Neural cell (in vitro differentiated cells): ENCODE measurements at regions not wholly inside any gene's neighbourhood (a gene's known extent, or its start where the extent isn't known, plus 50 kb on each side); places are given as distances from the start of the nearest gene placed in this dataset.

ENCODE experiments used
- H2AFZ ChIP-seq: fragments of 200-600, 300-800 bp; sonication (generic), shearing (Covaris generic); 2 replicates; pipeline ENCODE4 v1.6.0; 2014; ENCODE audit warnings: low read depth, mild to moderate bottlenecking, antibody characterized with exemption, low read length, moderate library complexity
- H3F3A ChIP-seq: fragments of 200-600 bp; shearing (Covaris generic); 2 replicates; pipeline ENCODE4 v1.6.1; 2016; ENCODE audit warnings: mild to moderate bottlenecking, moderate library complexity, mixed read lengths, antibody characterized with exemption, low read length; ENCODE audit not compliant: insufficient read depth, poor library complexity, severe bottlenecking
- H3K27ac ChIP-seq: fragments of 200-600, 300-800 bp; sonication (generic), shearing (Covaris generic); 2 replicates; pipeline ENCODE4 v1.5.1; 2014; ENCODE audit warnings: mild to moderate bottlenecking, low read length, moderate library complexity
- H3K27me3 ChIP-seq: fragments of 300-800, 200-600 bp; sonication (generic), shearing (Covaris generic); 2 replicates; pipeline ENCODE4 v1.6.0; 2014; ENCODE audit warnings: mild to moderate bottlenecking, low read depth, low read length, moderate library complexity; ENCODE audit not compliant: insufficient read depth
- H3K36me3 ChIP-seq: fragments of 300-800, 200-600 bp; sonication (generic), shearing (Covaris generic); 2 replicates; pipeline ENCODE4 v1.5.1; 2014; ENCODE audit warnings: mild to moderate bottlenecking, antibody characterized with exemption, low read length, moderate library complexity; ENCODE audit not compliant: insufficient read depth
- H3K4me2 ChIP-seq: fragments of 300-800, 200-600 bp; sonication (generic), shearing (Covaris generic); 2 replicates; pipeline ENCODE4 v1.6.0; 2014; ENCODE audit warnings: mild to moderate bottlenecking, low read length
- H3K4me3 ChIP-seq: fragments of 300-800, 200-600 bp; sonication (generic), shearing (Covaris generic); 2 replicates; pipeline ENCODE4 v1.5.1; 2014; ENCODE audit warnings: mild to moderate bottlenecking, low read length, moderate library complexity
- H3K79me2 ChIP-seq: fragments of 200-600 bp; shearing (Covaris generic); replicated peaks from 2 replicates; pipeline ENCODE4 v1.6.0; 2014; ENCODE audit warnings: mild to moderate bottlenecking, low read length, moderate library complexity; ENCODE audit not compliant: insufficient read depth
- H3K9ac ChIP-seq: fragments of 300-800, 200-600 bp; sonication (generic), shearing (Covaris generic); 2 replicates; pipeline ENCODE4 v1.6.1; 2016; ENCODE audit warnings: mild to moderate bottlenecking, low read length, mixed read lengths
- H3K9me2 ChIP-seq: fragments of 200-600 bp; shearing (Covaris generic); 2 replicates; pipeline ENCODE4 v1.6.1; 2016; ENCODE audit warnings: mild to moderate bottlenecking, low read length, mixed read lengths; ENCODE audit not compliant: insufficient read depth
- H3K9me3 ChIP-seq: fragments of 200-600, 300-800 bp; sonication (generic), shearing (Covaris generic); 2 replicates; pipeline ENCODE4 v1.6.1; 2016; ENCODE audit warnings: mild to moderate bottlenecking, mixed run types, low read length, moderate library complexity, mixed read lengths
- H4K20me1 ChIP-seq: fragments of 200-600 bp; shearing (Covaris generic); 2 replicates; pipeline ENCODE4 v1.6.1; 2016; ENCODE audit warnings: mild to moderate bottlenecking, mixed run types; ENCODE audit not compliant: insufficient read depth
- CTCF ChIP-seq: fragments of 450-650 bp; IDR thresholded peaks from 2 replicates; pipeline ENCODE4 v1.5.1; 2014; ENCODE audit warnings: antibody characterized with exemption, mild to moderate bottlenecking, moderate library complexity; ENCODE audit not compliant: poor library complexity, severe bottlenecking
- EP300 ChIP-seq: fragments of 450-650 bp; conservative IDR thresholded peaks from 2 replicates; pipeline ENCODE4 v1.6.1; 2014; ENCODE audit warnings: antibody characterized with exemption, mild to moderate bottlenecking, moderate library complexity; ENCODE audit not compliant: poor library complexity, severe bottlenecking
- EZH2 ChIP-seq: fragments of 200-600, 300-800 bp; shearing (Covaris generic), sonication (generic); IDR thresholded peaks from 2 replicates; pipeline ENCODE4 v1.6.1; 2014; ENCODE audit warnings: antibody characterized with exemption, low read length, borderline replicate concordance, mild to moderate bottlenecking; ENCODE audit not compliant: insufficient read depth, poor library complexity, severe bottlenecking
- MXI1 ChIP-seq: fragments of 450-650 bp; conservative IDR thresholded peaks from 2 replicates; pipeline ENCODE4 v1.6.1; 2014; ENCODE audit warnings: antibody characterized with exemption, mild to moderate bottlenecking; ENCODE audit not compliant: poor library complexity, severe bottlenecking
- POLR2AphosphoS5 ChIP-seq: IDR thresholded peaks from 2 replicates; pipeline ENCODE4 v1.6.1; 2012
- RAD21 ChIP-seq: fragments of 450-650 bp; conservative IDR thresholded peaks from 2 replicates; pipeline ENCODE4 v1.6.1; 2014; ENCODE audit warnings: antibody characterized with exemption, mild to moderate bottlenecking, moderate library complexity
- REST ChIP-seq: IDR thresholded peaks from 2 replicates; pipeline ENCODE4 v1.6.1; 2012; ENCODE audit warnings: borderline replicate concordance
- SMC3 ChIP-seq: fragments of 450-650 bp; conservative IDR thresholded peaks from 2 replicates; pipeline ENCODE4 v1.6.1; 2014; ENCODE audit warnings: antibody characterized with exemption, mild to moderate bottlenecking, moderate library complexity; ENCODE audit not compliant: poor library complexity
- TAF1 ChIP-seq: IDR thresholded peaks from 2 replicates; pipeline ENCODE4 v1.6.1; 2012; ENCODE audit warnings: low read depth

- Histone ChIP-seq H3K4me3 (no peak overlapping the region), H3K79me2 (no peaks in the 10 kb centered on the region), H3K9me2 (no peaks in the 10 kb centered on the region), H4K20me1 (no peaks in the 10 kb centered on the region), H3K9me3 (no peaks in the 10 kb centered on the region), H3K27me3 (no peaks in the 10 kb centered on the region), H3F3A (no peaks in the 10 kb centered on the region), H3K27ac (no peak overlapping the region), H3K36me3 (no peaks in the 10 kb centered on the region), H3K4me2 (no peak overlapping the region), H3K9ac (no peak overlapping the region), H2AFZ (no peak overlapping the region)
- TF ChIP-seq SMC3 (no peak), MXI1 (no peak), REST (no peak), CTCF (no peak), TAF1 (no peak), EZH2 (no peak), EP300 (no peak), POLR2AphosphoS5 (no peak), RAD21 (no peak)
Observed at GRCh38 chr1:157407917-157408525, 144.3 kb downstream of the FCRL5 start.

GRCh38 chr1:157407367-157407766 is 144.9 kb downstream of the FCRL5 start:
- Histone ChIP-seq H2AFZ (no peak overlapping the region), H3K27me3 (no peaks in the 10 kb centered on the region)

More at GRCh38 chr1:157407367-157407766, 144.9 kb downstream of the FCRL5 start:
- Histone ChIP-seq H3K27ac (no peak overlapping the region), H3K9ac (no peak overlapping the region), H3K4me2 (no peak overlapping the region), H3K4me3 (no peak overlapping the region), H3K36me3 (no peaks in the 10 kb centered on the region), H3F3A (no peaks in the 10 kb centered on the region), H3K9me2 (no peaks in the 10 kb centered on the region), H3K79me2 (no peaks in the 10 kb centered on the region), H3K9me3 (no peaks in the 10 kb centered on the region), H4K20me1 (no peaks in the 10 kb centered on the region)
- TF ChIP-seq EZH2 (no peak), CTCF (no peak), SMC3 (no peak), RAD21 (no peak), EP300 (no peak), REST (no peak), TAF1 (no peak), POLR2AphosphoS5 (no peak), MXI1 (no peak)
